Hepatocyte (in vitro differentiated cells): ENCODE measurements at regions not wholly inside any gene's neighbourhood (a gene's known extent, or its start where the extent isn't known, plus 50 kb on each side); places are given as distances from the start of the nearest gene placed in this dataset.

Experiments
- DNase-seq: peaks from one replicate; pipeline ENCODE4 v3.0.0-alpha.2; 2016; ENCODE audit warnings: low spot score
- H2AFZ ChIP-seq: fragments of 200-600 bp; sonication (generic); 2 replicates; pipeline ENCODE4 v1.6.0; 2016; ENCODE audit warnings: antibody characterized with exemption, mild to moderate bottlenecking
- H3K27ac ChIP-seq: fragments of 200-600 bp; sonication (generic); 2 replicates; pipeline ENCODE4 v1.5.1; 2016; ENCODE audit warnings: mild to moderate bottlenecking
- H3K27me3 ChIP-seq: fragments of 200-600 bp; sonication (generic); 2 replicates; pipeline ENCODE4 v1.6.1; 2016
- H3K36me3 ChIP-seq: fragments of 200-600 bp; sonication (generic); replicated peaks from 2 replicates; pipeline ENCODE4 v1.5.1; 2016; ENCODE audit warnings: low read depth; ENCODE audit not compliant: insufficient read depth
- H3K4me1 ChIP-seq: fragments of 200-600 bp; sonication (generic); 2 replicates; pipeline ENCODE4 v1.5.1; 2016; ENCODE audit warnings: mild to moderate bottlenecking, moderate library complexity; ENCODE audit not compliant: insufficient read depth
- H3K4me2 ChIP-seq: fragments of 200-600 bp; sonication (generic); 2 replicates; pipeline ENCODE4 v1.6.0; 2016
- H3K4me3 ChIP-seq: fragments of 200-600 bp; sonication (generic); 2 replicates; pipeline ENCODE4 v1.5.1; 2016; ENCODE audit warnings: mild to moderate bottlenecking
- H3K79me2 ChIP-seq: fragments of 200-600 bp; sonication (generic); 2 replicates; pipeline ENCODE4 v1.6.0; 2017; ENCODE audit warnings: mild to moderate bottlenecking
- H3K9me2 ChIP-seq: fragments of 200-600 bp; sonication (generic); replicated peaks from 2 replicates; pipeline ENCODE4 v1.6.0; 2017; ENCODE audit warnings: mild to moderate bottlenecking; ENCODE audit not compliant: insufficient read depth
- H3K9me3 ChIP-seq: fragments of 200-600 bp; sonication (generic); 2 replicates; pipeline ENCODE4 v1.5.1; 2016; ENCODE audit warnings: low read depth, mild to moderate bottlenecking
- H4K20me1 ChIP-seq: fragments of 200-600 bp; sonication (generic); 2 replicates; pipeline ENCODE4 v1.6.0; 2016; ENCODE audit warnings: mild to moderate bottlenecking; ENCODE audit not compliant: insufficient read depth, poor library complexity, severe bottlenecking
- EZH2 ChIP-seq: fragments of 200-600 bp; sonication (generic); IDR thresholded peaks from 2 replicates; pipeline ENCODE4 v1.6.1; 2016; ENCODE audit warnings: antibody characterized with exemption, mild to moderate bottlenecking, borderline replicate concordance
- EZH2phosphoT487 ChIP-seq: fragments of 200-600 bp; sonication (generic); IDR thresholded peaks from one replicate; pipeline ENCODE4 v1.6.1; 2018; ENCODE audit warnings: antibody characterized with exemption, mild to moderate bottlenecking, low read depth, moderate library complexity; ENCODE audit not compliant: unreplicated experiment, severe bottlenecking
- WGBS: methylation state at CpG from one replicate; pipeline ENCODE4 v1.1.6; 2016; ENCODE audit warnings: low lambda C conversion rate; ENCODE audit errors: missing lambda C conversion rate; 5-methylcytosine and 5-hydroxymethylcytosine counted together
- TF ChIP-seq, protein P1 (sequence below): fragments of 200-600 bp; sonication (generic); IDR thresholded peaks from 2 replicates; pipeline ENCODE4 v1.5.1; 2016; ENCODE audit warnings: antibody characterized with exemption, mild to moderate bottlenecking; ENCODE audit not compliant: poor library complexity

DNA sequence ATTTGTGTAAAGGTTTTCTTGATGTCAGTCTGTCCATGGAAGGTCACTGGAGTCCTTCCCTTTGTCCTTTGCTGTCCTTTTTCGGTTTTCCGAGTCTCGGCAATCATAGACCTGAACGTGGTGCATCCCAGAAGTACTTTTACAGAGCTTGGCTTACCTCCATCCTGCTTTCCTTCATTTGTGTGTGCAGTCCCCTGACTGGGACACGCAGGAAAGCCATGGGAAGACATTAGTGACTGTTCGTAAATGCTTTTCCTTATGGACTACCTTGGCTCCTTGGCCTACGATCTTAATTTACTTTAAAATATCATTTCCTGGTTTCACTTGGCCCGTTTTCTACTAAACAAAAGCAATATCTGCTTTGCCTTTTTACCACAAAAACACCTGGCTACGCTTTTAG is 328.4 kb upstream of the RARB start:
- no peaks in the 10 kb centered on the region for H3K79me2 ChIP-seq
- no peak overlapping the region for H3K4me3 ChIP-seq
- H2AFZ ChIP-seq: no peak overlapping the region
- no peaks in the 10 kb centered on the region for H3K9me3 ChIP-seq
- no peak overlapping the region for H3K4me2 ChIP-seq
- no peaks in the 10 kb centered on the region for H3K27me3 ChIP-seq
- no peaks in the 10 kb centered on the region for H3K9me2 ChIP-seq
- TF ChIP-seq EZH2phosphoT487 (no peak), EZH2 (no peak)
- TF ChIP-seq, protein P1, sequence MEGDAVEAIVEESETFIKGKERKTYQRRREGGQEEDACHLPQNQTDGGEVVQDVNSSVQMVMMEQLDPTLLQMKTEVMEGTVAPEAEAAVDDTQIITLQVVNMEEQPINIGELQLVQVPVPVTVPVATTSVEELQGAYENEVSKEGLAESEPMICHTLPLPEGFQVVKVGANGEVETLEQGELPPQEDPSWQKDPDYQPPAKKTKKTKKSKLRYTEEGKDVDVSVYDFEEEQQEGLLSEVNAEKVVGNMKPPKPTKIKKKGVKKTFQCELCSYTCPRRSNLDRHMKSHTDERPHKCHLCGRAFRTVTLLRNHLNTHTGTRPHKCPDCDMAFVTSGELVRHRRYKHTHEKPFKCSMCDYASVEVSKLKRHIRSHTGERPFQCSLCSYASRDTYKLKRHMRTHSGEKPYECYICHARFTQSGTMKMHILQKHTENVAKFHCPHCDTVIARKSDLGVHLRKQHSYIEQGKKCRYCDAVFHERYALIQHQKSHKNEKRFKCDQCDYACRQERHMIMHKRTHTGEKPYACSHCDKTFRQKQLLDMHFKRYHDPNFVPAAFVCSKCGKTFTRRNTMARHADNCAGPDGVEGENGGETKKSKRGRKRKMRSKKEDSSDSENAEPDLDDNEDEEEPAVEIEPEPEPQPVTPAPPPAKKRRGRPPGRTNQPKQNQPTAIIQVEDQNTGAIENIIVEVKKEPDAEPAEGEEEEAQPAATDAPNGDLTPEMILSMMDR: no peak
- no peak for DNase-seq
- no peak overlapping the region for H3K27ac ChIP-seq
- no peaks in the 10 kb centered on the region for H3K36me3 ChIP-seq
- 94% methylated on average over 9 of the region's 9 CpGs for WGBS
- H4K20me1 ChIP-seq: no peaks in the 10 kb centered on the region
- H3K4me1 ChIP-seq: peaks cover 7% of the 10 kb centered on the region

DNA sequence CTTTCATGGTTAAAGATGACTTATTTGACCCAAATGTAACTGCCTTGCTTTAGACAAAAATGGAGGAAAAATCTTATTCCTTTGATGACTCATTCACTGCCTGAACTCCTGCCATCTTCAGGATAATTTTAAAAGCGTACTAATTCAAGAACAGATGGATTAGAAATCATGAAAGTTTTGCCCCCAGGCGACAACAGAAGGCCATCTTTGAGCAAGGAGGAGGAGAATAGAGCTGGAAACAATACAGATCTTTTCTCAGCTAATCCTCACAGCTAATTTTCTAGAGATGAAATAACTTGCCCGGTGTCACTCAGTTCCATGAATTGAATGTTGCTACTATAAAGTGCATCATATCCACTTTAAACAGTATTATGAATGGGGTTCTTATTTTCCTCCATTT is 324.7 kb upstream of the RARB start:
- no peaks in the 10 kb centered on the region for H3K27me3 ChIP-seq
- no peaks in the 10 kb centered on the region for H4K20me1 ChIP-seq
- H3K9me2 ChIP-seq: no peaks in the 10 kb centered on the region
- H3K4me3 ChIP-seq: no peak overlapping the region
- WGBS: 84% methylated on average over 3 of the region's 3 CpGs
- H3K27ac ChIP-seq: no peak overlapping the region
- H3K4me1 ChIP-seq: peaks cover 7% of the 10 kb centered on the region
- no peak overlapping the region for H3K4me2 ChIP-seq
- TF ChIP-seq, protein P1: no peak
- TF ChIP-seq EZH2 (no peak), EZH2phosphoT487 (no peak)
- no peaks in the 10 kb centered on the region for H3K79me2 ChIP-seq
- H2AFZ ChIP-seq: no peak overlapping the region
- DNase-seq: no peak
- H3K36me3 ChIP-seq: no peaks in the 10 kb centered on the region
- no peaks in the 10 kb centered on the region for H3K9me3 ChIP-seq

DNA sequence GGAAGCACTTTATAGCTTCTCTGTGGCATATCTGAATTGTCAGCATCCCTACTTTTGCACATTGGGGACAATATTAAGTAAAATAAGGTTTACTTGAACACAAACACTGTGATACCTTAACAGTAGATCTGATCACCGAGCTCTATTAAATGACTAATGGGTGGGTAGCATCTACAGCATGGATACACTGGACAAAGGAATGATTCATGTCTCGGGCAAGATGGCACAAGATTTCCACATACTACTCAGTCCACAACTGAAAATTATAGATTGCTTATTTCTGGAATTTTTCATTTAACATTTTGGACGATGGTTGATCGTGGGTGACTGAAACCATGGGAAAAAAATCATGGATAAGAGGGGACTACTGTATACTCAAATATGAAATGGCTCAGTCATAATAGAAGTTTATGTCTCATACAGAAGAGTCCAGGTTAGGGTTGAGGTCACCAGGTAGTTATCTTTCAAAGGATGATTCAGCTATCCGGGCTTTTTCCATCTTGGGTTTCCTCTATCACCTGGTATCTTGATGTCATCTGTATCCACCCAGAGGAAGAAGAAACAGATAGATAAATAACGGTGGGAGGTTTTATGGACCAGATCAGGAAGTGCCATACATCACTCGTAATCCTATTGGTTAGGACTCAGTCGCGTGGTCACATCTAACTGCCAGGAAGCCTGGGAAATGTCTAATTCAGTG is 320.0 kb upstream of the RARB start:
- Histone ChIP-seq H2AFZ (no peak overlapping the region), H3K4me1 (no peaks in the 10 kb centered on the region), H3K9me3 (no peaks in the 10 kb centered on the region), H3K4me3 (no peak overlapping the region), H3K9me2 (no peaks in the 10 kb centered on the region), H4K20me1 (no peaks in the 10 kb centered on the region), H3K4me2 (no peak overlapping the region), H3K79me2 (no peaks in the 10 kb centered on the region), H3K27ac (no peak overlapping the region), H3K36me3 (no peaks in the 10 kb centered on the region), H3K27me3 (no peaks in the 10 kb centered on the region)
- 87% methylated on average over 9 of the region's 9 CpGs for WGBS
- TF ChIP-seq, protein P1: no peak
- TF ChIP-seq EZH2phosphoT487 (no peak), EZH2 (no peak)
- no peak for DNase-seq
